ENCODE measurements at regions not wholly inside any gene's neighbourhood (a gene's known extent, or its start where the extent isn't known, plus 50 kb on each side); places are given as distances from the start of the nearest gene placed in this dataset.
A peak's percentile ranks its signal among the peaks of the same experiment; 100 is the strongest.
"Not testable (repeated sequence)": the region's sequence is repeated elsewhere in the genome, so short reads cannot be mapped to it uniquely, and the experiment has no call there.

- not testable (repeated sequence) for DNase-seq
Measured at GRCh38 chr22:23436354-23437106, 143.6 kb downstream of the IGLL1 start.

GRCh38 chr22:23435186-23435585 lies 144.9 kb downstream of the IGLL1 start:
- DNase-seq = not testable (repeated sequence)

- DNase-seq = not testable (repeated sequence)
Measured at GRCh38 chr22:23434198-23434830, 145.8 kb downstream of the IGLL1 start.

GRCh38 chr22:23433127-23434005 lies 146.7 kb downstream of the IGLL1 start:
- peak; percentile 53 for DNase-seq

- DNase-seq = not testable (repeated sequence)
Measured at GRCh38 chr22:23432719-23433118, 147.4 kb downstream of the IGLL1 start.

GRCh38 chr22:23431337-23432072 lies 148.6 kb downstream of the IGLL1 start:
- DNase-seq = no peak

GRCh38 chr22:23424551-23425068 lies 155.5 kb downstream of the IGLL1 start:
- not testable (repeated sequence) for DNase-seq

GRCh38 chr22:23424031-23424430 lies 156.1 kb downstream of the IGLL1 start:
- DNase-seq = no peak

- not testable (repeated sequence) for DNase-seq
Measured at GRCh38 chr22:23422281-23422680, 157.8 kb downstream of the IGLL1 start.

GRCh38 chr22:23421300-23421699 lies 158.8 kb downstream of the IGLL1 start:
- DNase-seq = not testable (repeated sequence)

GRCh38 chr22:23419931-23420330 lies 160.2 kb downstream of the IGLL1 start:
- no peak for DNase-seq

- no peak for DNase-seq
Measured at GRCh38 chr22:23419171-23419570, 160.9 kb downstream of the IGLL1 start.

- DNase-seq = no peak
Measured at GRCh38 chr22:23418159-23418788, 161.8 kb downstream of the IGLL1 start.

- not testable (repeated sequence) for DNase-seq
Measured at GRCh38 chr22:23417327-23417726, 162.8 kb downstream of the IGLL1 start.

- not testable (repeated sequence) for DNase-seq
Measured at GRCh38 chr22:23416169-23416690, 163.9 kb downstream of the IGLL1 start.

GRCh38 chr22:23415490-23415851 lies 164.6 kb downstream of the IGLL1 start:
- DNase-seq = no peak

- no peak for DNase-seq
Measured at GRCh38 chr22:23414727-23415489, 165.2 kb downstream of the IGLL1 start.

GRCh38 chr22:23411739-23412138 lies 168.4 kb downstream of the IGLL1 start:
- DNase-seq = no peak

GRCh38 chr22:23410411-23410810 lies 169.7 kb downstream of the IGLL1 start:
- no peak for DNase-seq

- no peak for DNase-seq
Measured at GRCh38 chr22:23409976-23410375, 170.1 kb downstream of the IGLL1 start.

GRCh38 chr22:23408321-23408720 lies 171.8 kb downstream of the IGLL1 start:
- DNase-seq = no peak
